Keratinocyte (primary cell): ENCODE measurements at regions not wholly inside any gene's neighbourhood (a gene's known extent, or its start where the extent isn't known, plus 50 kb on each side); places are given as distances from the start of the nearest gene placed in this dataset.

ENCODE experiments used
- DNase-seq: peaks from one replicate; pipeline ENCODE4 v3.0.0-alpha.2; 2011; ENCODE audit warnings: low read depth, missing footprints, low spot score
- FAIRE-seq: peaks from 2 replicates; lab custom pipeline; 2011; peaks lifted over from hg19 to GRCh38; lab: Jason Lieb, UNC
- H2AFZ ChIP-seq: 2 replicates; pipeline ENCODE4 v1.6.0; 2012; ENCODE audit warnings: low read length, control low read depth, inconsistent platforms; ENCODE audit not compliant: control insufficient read depth
- H3K27ac ChIP-seq: 2 replicates; pipeline ENCODE4 v1.5.1; 2011; ENCODE audit warnings: low read length; ENCODE audit not compliant: control insufficient read depth, insufficient read depth
- H3K27me3 ChIP-seq: 3 replicates; pipeline ENCODE4 v1.6.0; 2011; ENCODE audit warnings: low read length; ENCODE audit not compliant: control insufficient read depth, insufficient read depth; ENCODE audit errors: extremely low read depth
- H3K36me3 ChIP-seq, 2 experiments: 2 replicates in 1 of 2; 3 replicates in 1 of 2; pipeline ENCODE4 v1.5.1; 2011; ENCODE audit warnings: low read length in 2 of 2, mild to moderate bottlenecking in 1 of 2; ENCODE audit not compliant: control insufficient read depth in 2 of 2, insufficient read depth in 2 of 2; ENCODE audit errors: extremely low read depth in 1 of 2
- H3K4me1 ChIP-seq: 3 replicates; pipeline ENCODE4 v1.5.1; 2011; ENCODE audit warnings: low read length; ENCODE audit not compliant: control insufficient read depth, insufficient read depth; ENCODE audit errors: extremely low read depth
- H3K4me2 ChIP-seq: 3 replicates; pipeline ENCODE4 v1.6.0; 2011; ENCODE audit warnings: low read depth, low read length; ENCODE audit not compliant: control insufficient read depth, insufficient read depth; ENCODE audit errors: extremely low read depth
- H3K4me3 ChIP-seq, 3 experiments: fragments of 200-600 bp in 1 of 3; sonication (generic) in 1 of 3; 2 replicates in 2 of 3; 3 replicates in 1 of 3; pipeline ENCODE4 v1.5.1; 2011 to 2016; ENCODE audit warnings: low read length in 3 of 3, mild to moderate bottlenecking in 3 of 3, control low read depth in 2 of 3, inconsistent platforms in 1 of 3, low read depth in 1 of 3, mixed read lengths in 1 of 3, mixed run types in 1 of 3, moderate library complexity in 1 of 3; ENCODE audit not compliant: control insufficient read depth in 2 of 3, insufficient read depth in 2 of 3; ENCODE audit errors: extremely low read depth in 1 of 3
- H3K79me2 ChIP-seq: 2 replicates; pipeline ENCODE4 v1.6.0; 2012; ENCODE audit warnings: low read length; ENCODE audit not compliant: control insufficient read depth, insufficient read depth
- H3K9ac ChIP-seq: 3 replicates; pipeline ENCODE4 v1.6.0; 2011; ENCODE audit warnings: low read length; ENCODE audit not compliant: control insufficient read depth, insufficient read depth; ENCODE audit errors: extremely low read depth
- H3K9me1 ChIP-seq: 3 replicates; pipeline ENCODE4 v1.6.0; 2011; ENCODE audit warnings: low read length; ENCODE audit not compliant: control insufficient read depth, insufficient read depth; ENCODE audit errors: extremely low read depth
- H3K9me3 ChIP-seq: 2 replicates; pipeline ENCODE4 v1.5.1; 2012; ENCODE audit warnings: low read depth, low read length; ENCODE audit not compliant: control insufficient read depth
- H4K20me1 ChIP-seq: 3 replicates; pipeline ENCODE4 v1.6.0; 2011; ENCODE audit warnings: low read length; ENCODE audit not compliant: control insufficient read depth, insufficient read depth; ENCODE audit errors: extremely low read depth
- CTCF ChIP-seq, 3 experiments: IDR thresholded peaks in 1 of 3; conservative IDR thresholded peaks in 1 of 3; optimal IDR thresholded peaks in 1 of 3; 2 replicates in 2 of 3; 3 replicates in 1 of 3; pipeline versions ENCODE3 to v1.5.1; 2011; ENCODE audit warnings: low read length in 3 of 3, mild to moderate bottlenecking in 3 of 3, moderate library complexity in 2 of 3, control low read depth in 1 of 3, inconsistent platforms in 1 of 3; ENCODE audit not compliant: insufficient read depth in 2 of 3; ENCODE audit errors: extremely low read depth in 1 of 3
- EZH2 ChIP-seq: IDR thresholded peaks from one replicate; pipeline ENCODE4 v1.6.1; 2012; ENCODE audit warnings: inconsistent platforms, mild to moderate bottlenecking, low read length, moderate library complexity
- dilution Hi-C: fragments of 300-500 bp; cut with MboI; formaldehyde crosslinking; loops from one replicate; pipeline ENCODE4 v1.7.0; 2020; ENCODE audit warnings: low sequenced_read_pairs; ENCODE audit not compliant: extremely low pct_ligation_motif_present

GRCh38 chr16:60491273-60491672 lies 1545.0 kb downstream of the CDH8 start:
- H3K9ac ChIP-seq: no peak overlapping the region
- H3K4me3 ChIP-seq: no peak overlapping the region
- no peak for DNase-seq
- TF ChIP-seq EZH2 (no peak), CTCF (optimal IDR thresholded peaks at IDR 0.05 in 1 of 3, IDR thresholded peaks at IDR 0.05 in 1 of 3, conservative IDR thresholded peaks at IDR 0.05 in 1 of 3; ENCODE audit: extremely low read depth in 1 of 3, insufficient read depth in 2 of 3, low read length in 3 of 3) (no peak)
- no peaks in the 10 kb centered on the region for H3K36me3 ChIP-seq
- no peaks in the 10 kb centered on the region for H3K4me1 ChIP-seq
- H4K20me1 ChIP-seq: no peaks in the 10 kb centered on the region
- no peaks in the 10 kb centered on the region for H3K27me3 ChIP-seq
- no peak overlapping the region for H2AFZ ChIP-seq
- H3K4me2 ChIP-seq: no peak overlapping the region
- no peak for FAIRE-seq
- H3K27ac ChIP-seq: no peak overlapping the region
- dilution Hi-C loops: no loop called here
- H3K9me1 ChIP-seq: no peaks in the 10 kb centered on the region
- H3K9me3 ChIP-seq: no peaks in the 10 kb centered on the region
- no peaks in the 10 kb centered on the region for H3K79me2 ChIP-seq

- DNase-seq (no peak), FAIRE-seq (no peak)
- Histone ChIP-seq H3K4me1 (no peaks in the 10 kb centered on the region), H3K4me3 (no peak overlapping the region), H3K79me2 (no peaks in the 10 kb centered on the region), H4K20me1 (no peaks in the 10 kb centered on the region), H3K36me3 (no peaks in the 10 kb centered on the region), H3K9me3 (no peaks in the 10 kb centered on the region), H3K27me3 (no peaks in the 10 kb centered on the region), H3K9ac (no peak overlapping the region), H2AFZ (no peak overlapping the region), H3K9me1 (no peaks in the 10 kb centered on the region), H3K27ac (no peak overlapping the region), H3K4me2 (no peak overlapping the region)
- no peak for TF ChIP-seq CTCF (optimal IDR thresholded peaks at IDR 0.05 in 1 of 3, IDR thresholded peaks at IDR 0.05 in 1 of 3, conservative IDR thresholded peaks at IDR 0.05 in 1 of 3; ENCODE audit: extremely low read depth in 1 of 3, insufficient read depth in 2 of 3, low read length in 3 of 3)
- no peak for TF ChIP-seq EZH2
- dilution Hi-C loops: no loop called here
Measured at GRCh38 chr16:60485872-60486489, 1550.3 kb downstream of the CDH8 start.
